GM06990 (cell line): ENCODE measurements at regions not wholly inside any gene's neighbourhood (a gene's known extent, or its start where the extent isn't known, plus 50 kb on each side); places are given as distances from the start of the nearest gene placed in this dataset.

Experiments used
- DNase-seq: peaks from one replicate; pipeline ENCODE4 v3.0.0-alpha.2; 2011; ENCODE audit not compliant: insufficient read length; ENCODE audit errors: extremely low read depth
- H3K27me3 ChIP-seq: replicated peaks from 2 replicates; pipeline ENCODE4 v1.6.0; 2011; ENCODE audit warnings: low read length; ENCODE audit not compliant: control insufficient read depth, insufficient read depth
- H3K36me3 ChIP-seq: 2 replicates; pipeline ENCODE4 v1.5.1; 2011; ENCODE audit warnings: low read length; ENCODE audit not compliant: control insufficient read depth, insufficient read depth
- H3K4me3 ChIP-seq: replicated peaks from 2 replicates; pipeline ENCODE4 v1.5.1; 2011; ENCODE audit warnings: low read depth, mild to moderate bottlenecking, control low read depth, low read length
- TF ChIP-seq, protein P1 (sequence below): IDR thresholded peaks from 2 replicates; pipeline ENCODE4 v1.5.1; 2011; ENCODE audit warnings: low read length, control low read depth, mild to moderate bottlenecking, inconsistent platforms; ENCODE audit not compliant: insufficient read depth, poor library complexity, severe bottlenecking

- TF ChIP-seq, protein P1, sequence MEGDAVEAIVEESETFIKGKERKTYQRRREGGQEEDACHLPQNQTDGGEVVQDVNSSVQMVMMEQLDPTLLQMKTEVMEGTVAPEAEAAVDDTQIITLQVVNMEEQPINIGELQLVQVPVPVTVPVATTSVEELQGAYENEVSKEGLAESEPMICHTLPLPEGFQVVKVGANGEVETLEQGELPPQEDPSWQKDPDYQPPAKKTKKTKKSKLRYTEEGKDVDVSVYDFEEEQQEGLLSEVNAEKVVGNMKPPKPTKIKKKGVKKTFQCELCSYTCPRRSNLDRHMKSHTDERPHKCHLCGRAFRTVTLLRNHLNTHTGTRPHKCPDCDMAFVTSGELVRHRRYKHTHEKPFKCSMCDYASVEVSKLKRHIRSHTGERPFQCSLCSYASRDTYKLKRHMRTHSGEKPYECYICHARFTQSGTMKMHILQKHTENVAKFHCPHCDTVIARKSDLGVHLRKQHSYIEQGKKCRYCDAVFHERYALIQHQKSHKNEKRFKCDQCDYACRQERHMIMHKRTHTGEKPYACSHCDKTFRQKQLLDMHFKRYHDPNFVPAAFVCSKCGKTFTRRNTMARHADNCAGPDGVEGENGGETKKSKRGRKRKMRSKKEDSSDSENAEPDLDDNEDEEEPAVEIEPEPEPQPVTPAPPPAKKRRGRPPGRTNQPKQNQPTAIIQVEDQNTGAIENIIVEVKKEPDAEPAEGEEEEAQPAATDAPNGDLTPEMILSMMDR: no peak
- Histone ChIP-seq H3K4me3 (no peak overlapping the region), H3K36me3 (no peaks in the 10 kb centered on the region), H3K27me3 (no peaks in the 10 kb centered on the region)
- DNase-seq: no peak
Measured at GRCh38 chr4:123804196-123804721, 407.7 kb downstream of the SPRY1 start.

DNA sequence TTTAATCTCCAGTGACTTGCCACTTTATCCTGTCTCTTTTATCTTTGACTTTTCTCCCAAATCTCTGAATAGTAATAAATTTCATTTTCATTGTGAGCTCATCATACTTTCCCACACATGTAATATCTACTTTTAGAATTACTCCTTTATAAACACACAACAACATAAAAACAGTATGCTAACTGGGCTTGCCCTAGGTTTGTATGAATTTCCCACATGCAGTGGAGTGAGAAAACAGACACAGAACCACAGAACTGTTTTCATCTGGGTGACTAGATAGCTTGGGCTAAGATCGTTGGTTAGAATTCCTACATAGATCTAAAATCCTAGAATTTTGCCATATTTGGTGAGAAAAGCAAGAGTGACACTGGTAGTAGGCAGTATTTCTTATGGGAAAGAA lies 409.5 kb downstream of the SPRY1 start:
- Histone ChIP-seq H3K36me3 (no peaks in the 10 kb centered on the region), H3K4me3 (no peak overlapping the region), H3K27me3 (no peaks in the 10 kb centered on the region)
- no peak for DNase-seq
- TF ChIP-seq, protein P1: no peak

GRCh38 chr4:123807187-123807586 lies 410.6 kb downstream of the SPRY1 start:
- TF ChIP-seq, protein P1: no peak
- no peak for DNase-seq
- Histone ChIP-seq H3K27me3 (no peaks in the 10 kb centered on the region), H3K4me3 (no peak overlapping the region), H3K36me3 (no peaks in the 10 kb centered on the region)

GRCh38 chr4:123807866-123808265 lies 411.3 kb downstream of the SPRY1 start:
- TF ChIP-seq, protein P1: no peak
- Histone ChIP-seq H3K4me3 (no peak overlapping the region), H3K27me3 (no peaks in the 10 kb centered on the region), H3K36me3 (no peaks in the 10 kb centered on the region)
- no peak for DNase-seq

DNA sequence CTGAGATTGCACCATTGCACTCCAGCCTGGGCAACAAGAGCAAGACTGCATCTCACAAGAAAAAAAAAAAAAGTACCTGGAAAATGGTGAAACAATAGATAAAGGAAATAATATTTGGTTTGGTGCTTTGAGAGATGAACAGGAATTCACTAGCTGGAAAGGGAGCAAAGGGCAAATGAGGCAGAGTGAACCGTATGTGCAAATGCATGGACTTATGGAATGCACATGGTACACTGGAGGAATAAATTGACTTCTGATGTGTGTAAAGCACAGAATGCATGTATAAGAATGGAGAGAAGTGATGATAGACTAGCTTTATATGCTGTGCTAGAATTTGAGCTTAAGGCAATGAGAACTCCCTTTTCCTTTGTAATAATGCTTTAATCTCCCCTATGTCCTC lies 413.3 kb downstream of the SPRY1 start:
- Histone ChIP-seq H3K36me3 (no peaks in the 10 kb centered on the region), H3K4me3 (no peak overlapping the region), H3K27me3 (no peaks in the 10 kb centered on the region)
- TF ChIP-seq, protein P1: no peak
- DNase-seq: no peak

- TF ChIP-seq, protein P1: no peak
- H3K4me3 ChIP-seq: no peak overlapping the region
Measured at GRCh38 chr4:123812066-123812390, 415.4 kb downstream of the SPRY1 start.

More at GRCh38 chr4:123812066-123812390, 415.4 kb downstream of the SPRY1 start:
- DNase-seq: no peak
- Histone ChIP-seq H3K36me3 (no peaks in the 10 kb centered on the region), H3K27me3 (no peaks in the 10 kb centered on the region)
